ENCODE measurements at regions not wholly inside any gene's neighbourhood (a gene's known extent, or its start where the extent isn't known, plus 50 kb on each side); places are given as distances from the start of the nearest gene placed in this dataset.
"Not testable (repeated sequence)": the region's sequence is repeated elsewhere in the genome, so short reads cannot be mapped to it uniquely, and the experiment has no call there.

- Histone ChIP-seq H3K9me3 (no peaks in the 10 kb centered on the region), H3K27ac (no peak overlapping the region), H3K27me3 (no peaks in the 10 kb centered on the region), H3K4me3 (no peak overlapping the region), H3K4me1 (peaks cover 0 to 10% (median 0%) of the 10 kb centered on the region in 9 donors), H3K36me3 (no peaks in the 10 kb centered on the region)
- WGBS, 2 donors, result 89 to 93% methylated on average over 10 of the region's 10 CpGs
- TF ChIP-seq, protein P1, sequence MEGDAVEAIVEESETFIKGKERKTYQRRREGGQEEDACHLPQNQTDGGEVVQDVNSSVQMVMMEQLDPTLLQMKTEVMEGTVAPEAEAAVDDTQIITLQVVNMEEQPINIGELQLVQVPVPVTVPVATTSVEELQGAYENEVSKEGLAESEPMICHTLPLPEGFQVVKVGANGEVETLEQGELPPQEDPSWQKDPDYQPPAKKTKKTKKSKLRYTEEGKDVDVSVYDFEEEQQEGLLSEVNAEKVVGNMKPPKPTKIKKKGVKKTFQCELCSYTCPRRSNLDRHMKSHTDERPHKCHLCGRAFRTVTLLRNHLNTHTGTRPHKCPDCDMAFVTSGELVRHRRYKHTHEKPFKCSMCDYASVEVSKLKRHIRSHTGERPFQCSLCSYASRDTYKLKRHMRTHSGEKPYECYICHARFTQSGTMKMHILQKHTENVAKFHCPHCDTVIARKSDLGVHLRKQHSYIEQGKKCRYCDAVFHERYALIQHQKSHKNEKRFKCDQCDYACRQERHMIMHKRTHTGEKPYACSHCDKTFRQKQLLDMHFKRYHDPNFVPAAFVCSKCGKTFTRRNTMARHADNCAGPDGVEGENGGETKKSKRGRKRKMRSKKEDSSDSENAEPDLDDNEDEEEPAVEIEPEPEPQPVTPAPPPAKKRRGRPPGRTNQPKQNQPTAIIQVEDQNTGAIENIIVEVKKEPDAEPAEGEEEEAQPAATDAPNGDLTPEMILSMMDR (IDR thresholded peaks at IDR 0.05), result no peak
- intact Hi-C loops (cut with DNase I), result no loop called here
- ATAC-seq (no peak), DNase-seq (no peak)
These were observed 405.5 kb upstream of the NR3C2 start for GRCh38 chr4:148847544-148848255.

DNA sequence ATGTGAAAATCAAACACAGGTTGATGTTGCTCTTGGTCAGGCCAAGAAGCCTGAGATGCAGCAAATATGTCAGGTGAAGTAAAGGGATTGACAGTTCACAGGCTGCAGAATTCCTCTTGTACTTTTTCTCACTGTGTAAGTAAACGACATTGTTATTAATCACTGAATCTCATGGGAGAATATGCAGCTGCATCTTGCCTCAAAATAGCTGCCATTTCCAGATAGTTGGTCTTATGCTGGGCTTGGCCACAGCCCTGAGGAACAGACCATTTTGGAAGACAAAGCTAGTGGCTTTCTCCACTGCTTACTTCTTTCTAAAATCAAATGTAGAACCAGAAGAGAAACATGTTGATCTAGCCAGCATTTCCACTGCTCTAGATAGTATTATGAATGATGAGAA is 403.4 kb upstream of the NR3C2 start:
- intact Hi-C loops (cut with DNase I), result no loop called here
- Histone ChIP-seq H3K27ac (no peak overlapping the region), H3K4me1 (peaks cover 0 to 10% (median 0%) of the 10 kb centered on the region in 9 donors), H3K4me3 (no peak overlapping the region), H3K36me3 (no peaks in the 10 kb centered on the region), H3K9me3 (no peaks in the 10 kb centered on the region), H3K27me3 (no peaks in the 10 kb centered on the region)
- WGBS, 2 donors, result 26 to 29% methylated on average over 1 of the region's 1 CpG
- DNase-seq (no peak), ATAC-seq (no peak)
- TF ChIP-seq, protein P1 (IDR thresholded peaks at IDR 0.05), result no peak

GRCh38 chr4:148843625-148844024 is 401.4 kb upstream of the NR3C2 start:
- no peak for ATAC-seq
- Histone ChIP-seq H3K27me3 (no peaks in the 10 kb centered on the region), H3K4me3 (no peak overlapping the region), H3K36me3 (no peaks in the 10 kb centered on the region), H3K4me1 (peaks cover 0 to 10% (median 0%) of the 10 kb centered on the region in 9 donors), H3K27ac (no peak overlapping the region), H3K9me3 (no peaks in the 10 kb centered on the region)
- intact Hi-C loops (cut with DNase I), result no loop called here
- TF ChIP-seq, protein P1 (IDR thresholded peaks at IDR 0.05), result no peak
- no peak for DNase-seq
- WGBS, 2 donors, result 81 to 93% methylated on average over 3 of the region's 3 CpGs

DNA sequence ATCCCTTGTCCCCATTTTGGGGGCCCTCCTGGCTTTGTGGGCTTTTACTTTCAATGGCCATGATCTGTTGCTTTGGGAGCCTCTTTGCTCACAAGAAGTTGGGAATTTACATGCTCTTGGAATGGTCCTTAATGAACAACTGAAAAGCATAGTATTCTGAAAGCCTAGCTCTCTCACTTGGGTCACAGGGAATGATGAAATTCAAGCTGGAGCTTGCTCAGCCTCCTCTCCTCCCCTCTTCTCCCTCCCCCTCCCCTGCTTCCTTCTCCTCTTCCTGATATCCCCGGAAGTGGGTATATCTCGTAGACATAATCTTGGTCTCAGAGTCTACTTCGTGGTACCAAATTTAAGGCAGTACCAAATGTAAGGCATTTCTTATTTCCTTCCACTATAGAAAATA is 400.6 kb upstream of the NR3C2 start:
- Histone ChIP-seq H3K27ac (no peak overlapping the region), H3K4me1 (peaks cover 0 to 10% (median 0%) of the 10 kb centered on the region in 9 donors), H3K36me3 (no peaks in the 10 kb centered on the region), H3K27me3 (no peaks in the 10 kb centered on the region), H3K4me3 (no peak overlapping the region), H3K9me3 (no peaks in the 10 kb centered on the region)
- TF ChIP-seq, protein P1 (IDR thresholded peaks at IDR 0.05), result no peak
- 67% methylated on average over 3 of the region's 3 CpGs for WGBS, 2 donors
- DNase-seq (no peak), ATAC-seq (no peak)
- intact Hi-C loops (cut with DNase I), result no loop called here

GRCh38 chr4:148837571-148837970 is 395.4 kb upstream of the NR3C2 start:
- WGBS, 2 donors, result 86 to 96% methylated on average over 2 of the region's 2 CpGs
- H3K36me3 ChIP-seq; intact Hi-C loops (cut with DNase I); ATAC-seq; H3K27ac ChIP-seq; DNase-seq; H3K27me3 ChIP-seq; H3K9me3 ChIP-seq; H3K4me3 ChIP-seq: not testable (repeated sequence)
- H3K4me1 ChIP-seq, result peaks cover 0 to 14% (median 0%) of the 10 kb centered on the region in 9 donors
